ENCODE measurements at regions not wholly inside any gene's neighbourhood (a gene's known extent, or its start where the extent isn't known, plus 50 kb on each side); places are given as distances from the start of the nearest gene placed in this dataset.

DNA sequence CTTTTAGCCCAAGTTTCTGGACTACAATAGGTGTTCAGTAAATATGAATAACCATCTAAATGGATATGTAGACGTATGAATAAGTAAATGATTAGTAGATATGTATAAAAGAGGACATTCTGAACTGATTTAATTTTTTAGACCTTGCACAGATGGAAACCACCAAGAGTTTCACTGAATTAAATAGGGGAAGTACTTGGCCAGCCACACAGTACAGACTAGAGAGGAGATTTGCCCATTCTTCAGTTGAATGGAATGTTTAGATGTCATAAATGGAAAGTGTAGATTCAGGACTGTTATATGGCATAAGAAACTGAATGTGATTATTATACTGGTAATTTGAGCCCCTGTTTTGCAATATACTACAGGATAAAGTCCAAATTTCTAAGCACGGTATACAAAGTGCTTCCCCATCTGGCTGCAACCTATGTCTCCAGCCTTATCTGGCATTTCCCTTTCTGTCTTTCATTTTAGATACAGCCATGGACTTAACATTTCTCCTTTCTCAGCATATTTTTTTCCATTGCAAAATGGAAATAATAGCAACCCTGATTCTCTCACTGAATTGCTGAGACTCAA, 137.8 kb upstream of the HS3ST1 start:
- CTCF ChIA-PET = no interaction called here
- H3K4me1 ChIP-seq (ENCODE audit: control insufficient read depth in 1 of 2, insufficient read depth in 2 of 2, low read depth in 1 of 2, low read length in 1 of 2) = no peaks in the 10 kb centered on the region
- H3F3A ChIP-seq (replicated peaks; ENCODE audit: insufficient read depth) = no peaks in the 10 kb centered on the region
- no peak overlapping the region for H3K27ac ChIP-seq (ENCODE audit: low read depth in 2 of 2, low read length in 1 of 2)
- TF ChIP-seq, protein P1, sequence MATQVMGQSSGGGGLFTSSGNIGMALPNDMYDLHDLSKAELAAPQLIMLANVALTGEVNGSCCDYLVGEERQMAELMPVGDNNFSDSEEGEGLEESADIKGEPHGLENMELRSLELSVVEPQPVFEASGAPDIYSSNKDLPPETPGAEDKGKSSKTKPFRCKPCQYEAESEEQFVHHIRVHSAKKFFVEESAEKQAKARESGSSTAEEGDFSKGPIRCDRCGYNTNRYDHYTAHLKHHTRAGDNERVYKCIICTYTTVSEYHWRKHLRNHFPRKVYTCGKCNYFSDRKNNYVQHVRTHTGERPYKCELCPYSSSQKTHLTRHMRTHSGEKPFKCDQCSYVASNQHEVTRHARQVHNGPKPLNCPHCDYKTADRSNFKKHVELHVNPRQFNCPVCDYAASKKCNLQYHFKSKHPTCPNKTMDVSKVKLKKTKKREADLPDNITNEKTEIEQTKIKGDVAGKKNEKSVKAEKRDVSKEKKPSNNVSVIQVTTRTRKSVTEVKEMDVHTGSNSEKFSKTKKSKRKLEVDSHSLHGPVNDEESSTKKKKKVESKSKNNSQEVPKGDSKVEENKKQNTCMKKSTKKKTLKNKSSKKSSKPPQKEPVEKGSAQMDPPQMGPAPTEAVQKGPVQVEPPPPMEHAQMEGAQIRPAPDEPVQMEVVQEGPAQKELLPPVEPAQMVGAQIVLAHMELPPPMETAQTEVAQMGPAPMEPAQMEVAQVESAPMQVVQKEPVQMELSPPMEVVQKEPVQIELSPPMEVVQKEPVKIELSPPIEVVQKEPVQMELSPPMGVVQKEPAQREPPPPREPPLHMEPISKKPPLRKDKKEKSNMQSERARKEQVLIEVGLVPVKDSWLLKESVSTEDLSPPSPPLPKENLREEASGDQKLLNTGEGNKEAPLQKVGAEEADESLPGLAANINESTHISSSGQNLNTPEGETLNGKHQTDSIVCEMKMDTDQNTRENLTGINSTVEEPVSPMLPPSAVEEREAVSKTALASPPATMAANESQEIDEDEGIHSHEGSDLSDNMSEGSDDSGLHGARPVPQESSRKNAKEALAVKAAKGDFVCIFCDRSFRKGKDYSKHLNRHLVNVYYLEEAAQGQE (IDR thresholded peaks at IDR 0.05; ENCODE audit: low read depth, low read length) = no peak
- no peak for TF ChIP-seq ZBTB33 (IDR thresholded peaks at IDR 0.05; ENCODE audit: borderline replicate concordance, low read depth)
- TF ChIP-seq EP300 (IDR thresholded peaks at IDR 0.05; ENCODE audit: borderline replicate concordance in 1 of 2, low read depth in 1 of 2, low read length in 1 of 2) = no peak
- TF ChIP-seq MAX (IDR thresholded peaks at IDR 0.05; ENCODE audit: low read depth) = no peak
- no peak for TF ChIP-seq SMC3 (IDR thresholded peaks at IDR 0.05; ENCODE audit: low read depth, low read length)
- TF ChIP-seq TCF12 (IDR thresholded peaks at IDR 0.05) = no peak
- no peak for TF ChIP-seq YY1 (IDR thresholded peaks at IDR 0.05; ENCODE audit: low read depth)
- no peak for TF ChIP-seq RFX5 (IDR thresholded peaks at IDR 0.05; ENCODE audit: low read length)
- no peak for TF ChIP-seq PBX3 (IDR thresholded peaks at IDR 0.05)
- TF ChIP-seq, protein P2, sequence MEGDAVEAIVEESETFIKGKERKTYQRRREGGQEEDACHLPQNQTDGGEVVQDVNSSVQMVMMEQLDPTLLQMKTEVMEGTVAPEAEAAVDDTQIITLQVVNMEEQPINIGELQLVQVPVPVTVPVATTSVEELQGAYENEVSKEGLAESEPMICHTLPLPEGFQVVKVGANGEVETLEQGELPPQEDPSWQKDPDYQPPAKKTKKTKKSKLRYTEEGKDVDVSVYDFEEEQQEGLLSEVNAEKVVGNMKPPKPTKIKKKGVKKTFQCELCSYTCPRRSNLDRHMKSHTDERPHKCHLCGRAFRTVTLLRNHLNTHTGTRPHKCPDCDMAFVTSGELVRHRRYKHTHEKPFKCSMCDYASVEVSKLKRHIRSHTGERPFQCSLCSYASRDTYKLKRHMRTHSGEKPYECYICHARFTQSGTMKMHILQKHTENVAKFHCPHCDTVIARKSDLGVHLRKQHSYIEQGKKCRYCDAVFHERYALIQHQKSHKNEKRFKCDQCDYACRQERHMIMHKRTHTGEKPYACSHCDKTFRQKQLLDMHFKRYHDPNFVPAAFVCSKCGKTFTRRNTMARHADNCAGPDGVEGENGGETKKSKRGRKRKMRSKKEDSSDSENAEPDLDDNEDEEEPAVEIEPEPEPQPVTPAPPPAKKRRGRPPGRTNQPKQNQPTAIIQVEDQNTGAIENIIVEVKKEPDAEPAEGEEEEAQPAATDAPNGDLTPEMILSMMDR (IDR thresholded peaks at IDR 0.05) = no peak
- H3K9me3 ChIP-seq = no peaks in the 10 kb centered on the region
- POLR2A ChIA-PET = no interaction called here
- no peaks in the 10 kb centered on the region for H4K20me1 ChIP-seq (ENCODE audit: insufficient read depth)
- 3% methylated on average over 2 of the region's 2 CpGs for WGBS (ENCODE audit: low lambda C conversion rate)
- H3K9ac ChIP-seq = no peak overlapping the region
- H3K27me3 ChIP-seq (ENCODE audit: insufficient read depth) = no peaks in the 10 kb centered on the region
- no peaks in the 10 kb centered on the region for H3K79me2 ChIP-seq (ENCODE audit: insufficient read depth)
- no peak for DNase-seq
- no peak overlapping the region for H3K4me2 ChIP-seq
- H3K4me3 ChIP-seq (ENCODE audit: low read depth in 2 of 2, low read length in 1 of 2) = no peak overlapping the region
- no peaks in the 10 kb centered on the region for H3K36me3 ChIP-seq (replicated peaks in 1 of 2; ENCODE audit: control insufficient read depth in 1 of 2, insufficient read depth in 2 of 2, low read length in 1 of 2)
- H3K9me2 ChIP-seq = no peaks in the 10 kb centered on the region
- no peak overlapping the region for H2AFZ ChIP-seq (ENCODE audit: low read depth)
